NCI-H146 (cell line): ENCODE measurements at regions not wholly inside any gene's neighbourhood (a gene's known extent, or its start where the extent isn't known, plus 50 kb on each side); places are given as distances from the start of the nearest gene placed in this dataset.
"Not testable (repeated sequence)": the region's sequence is repeated elsewhere in the genome, so short reads cannot be mapped to it uniquely, and the experiment has no call there.

Experiments
- DNase-seq: peaks from one replicate; lab custom pipeline; 2025; lab: John Stamatoyannopoulos, UW

GRCh38 chr4:188956566-188956965 is 817.3 kb downstream of the TRIML1 start:
- DNase-seq = no peak

- DNase-seq = no peak
Observed at GRCh38 chr4:188958346-188958745, 819.1 kb downstream of the TRIML1 start.

DNA sequence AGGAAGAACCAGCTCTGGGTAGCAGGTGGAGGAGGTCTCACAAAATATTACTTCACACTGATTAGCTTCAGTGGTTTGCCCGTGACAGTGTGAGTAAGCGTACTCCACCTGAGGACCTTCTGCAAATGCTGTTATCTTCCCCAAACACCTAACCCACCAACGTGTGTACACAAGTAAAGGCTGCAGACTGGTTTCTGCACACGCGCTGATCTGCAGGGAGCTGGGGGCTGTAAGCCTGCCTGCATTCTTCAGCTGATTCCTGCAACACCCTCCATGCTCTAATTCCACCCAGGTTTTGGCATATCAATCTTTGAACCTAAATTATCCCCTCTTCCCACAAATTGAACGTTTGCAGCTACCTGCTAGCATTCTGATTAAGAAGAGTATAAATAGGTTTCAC is 820.2 kb downstream of the TRIML1 start:
- DNase-seq = no peak

GRCh38 chr4:188960411-188961093 is 821.3 kb downstream of the TRIML1 start:
- DNase-seq = peak; percentile 16

DNA sequence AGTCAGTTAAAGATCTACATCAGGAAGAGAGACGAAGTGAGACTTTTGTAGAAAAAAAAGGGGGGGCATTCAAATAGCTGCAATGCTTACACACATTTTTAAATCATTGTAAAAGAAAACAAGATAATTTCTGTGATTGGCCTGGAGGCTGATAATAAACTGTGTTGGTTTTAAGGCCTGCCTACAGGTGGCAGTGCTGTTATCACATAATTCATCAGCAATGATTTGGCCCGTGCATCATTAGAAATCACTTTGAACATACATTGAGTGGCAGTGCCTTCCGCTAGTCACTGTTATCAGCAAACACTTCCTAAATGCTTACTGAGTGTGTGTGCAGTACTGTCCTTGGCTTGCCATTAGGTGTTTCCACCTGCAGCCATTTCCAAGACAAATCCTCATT is 831.9 kb downstream of the TRIML1 start:
- DNase-seq = peak; percentile 55

- DNase-seq = no peak
Observed at GRCh38 chr4:188975271-188975670, 836.0 kb downstream of the TRIML1 start.

DNA sequence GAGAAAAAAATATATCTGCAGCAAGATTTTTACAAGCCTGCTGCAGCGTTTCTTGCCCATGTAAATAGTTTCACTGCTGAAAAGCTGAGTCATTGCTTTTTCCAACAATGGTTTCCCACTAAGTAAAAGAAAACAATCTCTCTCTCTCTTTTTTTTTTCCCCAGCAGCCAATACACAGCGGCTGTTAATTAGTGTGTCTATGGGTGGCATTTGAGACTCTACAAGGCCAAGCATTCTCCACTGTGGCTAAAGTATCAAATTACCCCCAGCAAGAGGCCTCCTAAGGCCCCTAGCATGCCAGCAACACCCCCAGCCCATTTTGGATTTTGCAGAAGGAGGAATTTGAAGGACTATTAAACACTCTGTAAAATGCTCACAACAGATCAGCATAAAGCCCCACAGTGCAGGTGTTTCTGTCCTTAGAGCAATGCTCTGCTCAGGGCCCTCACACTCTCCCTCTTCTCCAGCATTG is 837.4 kb downstream of the TRIML1 start:
- peak; percentile 90 for DNase-seq

GRCh38 chr4:188977232-188977631 is 838.0 kb downstream of the TRIML1 start:
- peak; percentile 77 for DNase-seq

DNA sequence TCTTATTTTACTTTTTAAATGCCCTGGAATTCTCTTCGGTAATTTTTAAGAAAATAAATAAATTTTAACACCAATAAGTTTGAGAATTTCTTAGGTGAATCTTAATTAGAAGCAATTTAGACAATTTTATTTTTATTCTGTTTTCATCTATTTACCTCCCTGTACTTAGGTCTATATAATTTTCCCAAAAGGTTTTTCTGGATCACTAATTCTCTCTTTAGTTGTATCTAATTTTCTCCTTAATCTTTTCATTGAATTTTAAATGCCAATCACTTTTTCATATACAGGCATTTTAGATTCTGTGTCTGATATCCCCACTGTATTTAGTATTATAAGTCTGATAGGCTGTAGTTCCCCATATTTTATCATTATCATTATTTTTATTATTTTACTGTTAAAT is 845.3 kb downstream of the TRIML1 start:
- no peak for DNase-seq

GRCh38 chr4:188986271-188986689 is 847.0 kb downstream of the TRIML1 start:
- peak; percentile 76 for DNase-seq

DNA sequence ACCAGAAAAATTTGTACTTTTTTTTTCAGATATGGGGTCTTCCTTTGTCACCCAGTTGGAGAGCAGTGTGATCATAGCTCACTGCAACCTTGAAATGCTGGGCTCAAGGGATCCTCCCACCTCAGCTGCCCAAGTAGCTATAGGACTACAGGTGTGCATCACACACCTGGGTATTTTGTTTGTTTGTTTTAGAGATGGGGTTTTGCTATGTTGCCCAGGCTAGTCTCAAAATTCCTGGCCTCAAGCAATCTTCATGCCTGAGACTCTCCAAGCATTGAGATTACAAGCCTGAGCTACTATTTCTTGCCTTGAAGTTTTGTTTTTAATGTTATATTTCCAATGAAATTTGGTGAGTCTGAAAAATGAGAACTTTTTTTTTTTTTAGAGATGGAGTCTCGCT is 847.8 kb downstream of the TRIML1 start:
- peak; percentile 8 for DNase-seq

DNA sequence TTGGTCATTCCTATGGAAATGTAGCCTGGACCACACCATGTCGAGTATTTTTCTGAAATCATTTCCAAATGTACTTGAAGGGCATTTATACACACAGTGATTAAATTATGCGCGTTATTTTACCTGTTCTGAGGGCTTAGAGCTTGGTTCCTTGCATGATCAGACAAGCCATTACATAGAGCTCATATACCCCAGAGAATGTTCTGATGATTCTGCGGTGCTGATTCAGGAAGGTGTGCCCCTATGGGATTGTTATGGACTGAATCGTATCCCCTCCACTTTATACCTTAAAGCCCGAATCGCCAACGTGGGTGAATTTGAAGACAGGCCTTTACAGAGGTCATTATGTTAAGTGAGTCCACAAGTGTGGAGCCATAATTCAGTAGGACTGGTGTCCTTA is 848.9 kb downstream of the TRIML1 start:
- DNase-seq = no peak

DNA sequence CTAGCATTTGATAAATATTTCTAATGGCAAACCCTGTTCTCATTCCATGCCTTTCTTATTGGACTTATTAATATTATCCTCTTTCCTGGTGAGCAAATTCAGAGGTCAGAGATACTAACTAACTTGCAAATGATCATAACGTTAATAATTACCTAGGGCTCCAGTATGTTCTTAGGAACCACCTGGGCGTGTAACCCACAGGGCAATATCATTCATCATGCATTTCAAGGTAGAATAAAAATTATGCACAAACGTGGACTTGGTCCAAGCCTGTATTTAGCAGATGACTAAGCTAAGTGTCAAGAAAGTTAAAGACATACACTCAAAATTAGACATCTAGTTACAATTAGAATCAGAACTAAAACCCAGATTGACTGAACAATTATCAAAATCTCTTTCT is 850.1 kb downstream of the TRIML1 start:
- DNase-seq = no peak

GRCh38 chr4:188992706-188993105 is 853.5 kb downstream of the TRIML1 start:
- no peak for DNase-seq

GRCh38 chr4:188993871-188994270 is 854.6 kb downstream of the TRIML1 start:
- peak; percentile 51 for DNase-seq

GRCh38 chr4:189001283-189001970 is 862.2 kb downstream of the TRIML1 start:
- peak; percentile 12 for DNase-seq

DNA sequence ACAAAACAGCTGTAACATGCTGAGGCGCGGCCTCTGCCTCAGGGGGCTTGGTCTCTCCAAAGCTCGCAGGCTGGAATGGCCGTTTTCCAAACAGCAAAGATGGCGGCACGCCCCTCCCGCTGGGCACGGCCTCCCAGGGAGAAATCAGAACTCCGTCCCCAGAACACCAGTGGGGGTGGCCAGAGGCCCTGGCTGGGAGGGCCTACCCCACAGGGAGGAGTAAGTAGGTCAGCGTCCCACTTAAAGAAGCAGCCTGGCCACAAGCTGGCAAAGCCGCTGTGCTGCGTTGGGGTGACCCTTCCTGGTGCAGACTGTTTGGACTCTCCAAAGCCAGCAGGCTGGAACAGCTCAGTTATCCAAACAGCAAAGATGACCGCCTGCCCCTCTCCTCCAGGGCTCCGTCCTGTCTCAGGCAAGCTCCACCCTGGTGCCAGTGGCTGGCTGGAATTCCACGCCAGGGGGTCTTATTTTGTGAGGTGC is 862.8 kb downstream of the TRIML1 start:
- DNase-seq = no peak

GRCh38 chr4:189002475-189002874 is 863.2 kb downstream of the TRIML1 start:
- no peak for DNase-seq

DNA sequence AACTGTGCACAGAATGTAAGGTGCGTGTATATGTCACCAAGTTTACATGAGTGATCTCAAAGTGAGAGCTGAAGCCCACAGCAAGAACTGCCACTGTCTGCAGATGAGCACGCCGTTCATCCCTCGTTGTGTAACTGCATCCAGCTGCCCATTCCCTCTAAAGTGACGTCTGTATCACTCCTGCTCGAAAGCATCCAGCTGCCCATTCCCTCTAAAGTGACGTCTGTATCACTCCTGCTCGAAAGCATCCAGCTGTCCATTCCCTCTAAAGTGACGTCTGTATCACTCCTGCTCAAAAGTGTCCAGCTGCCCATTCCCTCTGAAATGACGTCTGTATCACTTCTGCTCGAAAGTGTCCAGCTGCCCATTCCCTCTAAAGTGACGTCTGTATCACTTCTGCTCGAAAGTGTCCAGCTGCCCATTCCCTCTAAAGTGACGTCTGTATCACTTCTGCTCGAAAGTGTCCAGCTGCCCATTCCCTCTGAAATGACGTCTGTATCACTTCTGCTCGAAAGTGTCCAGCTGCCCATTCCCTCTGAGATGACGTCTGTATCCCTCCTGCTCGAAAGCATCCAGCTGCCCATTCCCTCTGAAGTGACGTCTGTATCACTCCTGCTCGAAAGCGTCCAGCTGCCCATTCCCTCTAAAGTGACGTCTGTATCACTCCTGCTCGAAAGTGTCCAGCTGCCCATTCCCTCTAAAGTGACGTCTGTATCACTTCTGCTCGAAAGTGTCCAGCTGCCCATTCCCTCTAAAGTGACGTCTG is 871.4 kb downstream of the TRIML1 start:
- DNase-seq = not testable (repeated sequence)

DNA sequence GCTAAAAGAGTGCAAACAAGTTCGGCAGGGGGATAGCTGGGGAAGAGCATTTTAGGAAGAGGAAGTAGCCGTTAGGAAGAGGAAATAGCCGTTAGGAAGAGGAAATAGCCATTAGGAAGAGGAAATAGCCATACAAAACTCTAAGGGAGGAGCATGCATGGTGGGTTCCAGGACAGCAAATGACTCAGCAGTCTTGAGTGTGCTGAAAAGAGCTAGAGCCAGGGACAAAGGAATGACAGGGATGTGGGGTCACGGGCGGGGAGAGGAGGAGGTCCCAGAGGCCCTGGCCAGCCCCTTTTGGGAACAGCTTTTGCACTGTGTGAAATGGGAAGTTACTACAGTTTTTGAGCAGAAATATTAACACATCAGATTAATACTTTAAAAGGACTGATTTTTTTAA is 882.6 kb downstream of the TRIML1 start:
- DNase-seq = no peak

GRCh38 chr4:189022440-189023035 is 883.3 kb downstream of the TRIML1 start:
- DNase-seq = no peak

- DNase-seq = no peak
Observed at GRCh38 chr4:189029976-189030504, 890.8 kb downstream of the TRIML1 start.
